ENCODE measurements at regions not wholly inside any gene's neighbourhood (a gene's known extent, or its start where the extent isn't known, plus 50 kb on each side); places are given as distances from the start of the nearest gene placed in this dataset.

GRCh38 chr17:71158437-71158836, 962.4 kb upstream of the SOX9 start:
- DNase-seq (ENCODE audit: low read depth): no peak
- in situ Hi-C loops (cut with HindIII; ENCODE audit: low sequenced_read_pairs): no loop called here
- TF ChIP-seq, protein P1, sequence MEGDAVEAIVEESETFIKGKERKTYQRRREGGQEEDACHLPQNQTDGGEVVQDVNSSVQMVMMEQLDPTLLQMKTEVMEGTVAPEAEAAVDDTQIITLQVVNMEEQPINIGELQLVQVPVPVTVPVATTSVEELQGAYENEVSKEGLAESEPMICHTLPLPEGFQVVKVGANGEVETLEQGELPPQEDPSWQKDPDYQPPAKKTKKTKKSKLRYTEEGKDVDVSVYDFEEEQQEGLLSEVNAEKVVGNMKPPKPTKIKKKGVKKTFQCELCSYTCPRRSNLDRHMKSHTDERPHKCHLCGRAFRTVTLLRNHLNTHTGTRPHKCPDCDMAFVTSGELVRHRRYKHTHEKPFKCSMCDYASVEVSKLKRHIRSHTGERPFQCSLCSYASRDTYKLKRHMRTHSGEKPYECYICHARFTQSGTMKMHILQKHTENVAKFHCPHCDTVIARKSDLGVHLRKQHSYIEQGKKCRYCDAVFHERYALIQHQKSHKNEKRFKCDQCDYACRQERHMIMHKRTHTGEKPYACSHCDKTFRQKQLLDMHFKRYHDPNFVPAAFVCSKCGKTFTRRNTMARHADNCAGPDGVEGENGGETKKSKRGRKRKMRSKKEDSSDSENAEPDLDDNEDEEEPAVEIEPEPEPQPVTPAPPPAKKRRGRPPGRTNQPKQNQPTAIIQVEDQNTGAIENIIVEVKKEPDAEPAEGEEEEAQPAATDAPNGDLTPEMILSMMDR (IDR thresholded peaks at IDR 0.05; ENCODE audit: low read depth, low read length, missing control alignments): no peak
- H3K4me3 ChIP-seq (ENCODE audit: low read depth, low read length): no peak overlapping the region

DNA sequence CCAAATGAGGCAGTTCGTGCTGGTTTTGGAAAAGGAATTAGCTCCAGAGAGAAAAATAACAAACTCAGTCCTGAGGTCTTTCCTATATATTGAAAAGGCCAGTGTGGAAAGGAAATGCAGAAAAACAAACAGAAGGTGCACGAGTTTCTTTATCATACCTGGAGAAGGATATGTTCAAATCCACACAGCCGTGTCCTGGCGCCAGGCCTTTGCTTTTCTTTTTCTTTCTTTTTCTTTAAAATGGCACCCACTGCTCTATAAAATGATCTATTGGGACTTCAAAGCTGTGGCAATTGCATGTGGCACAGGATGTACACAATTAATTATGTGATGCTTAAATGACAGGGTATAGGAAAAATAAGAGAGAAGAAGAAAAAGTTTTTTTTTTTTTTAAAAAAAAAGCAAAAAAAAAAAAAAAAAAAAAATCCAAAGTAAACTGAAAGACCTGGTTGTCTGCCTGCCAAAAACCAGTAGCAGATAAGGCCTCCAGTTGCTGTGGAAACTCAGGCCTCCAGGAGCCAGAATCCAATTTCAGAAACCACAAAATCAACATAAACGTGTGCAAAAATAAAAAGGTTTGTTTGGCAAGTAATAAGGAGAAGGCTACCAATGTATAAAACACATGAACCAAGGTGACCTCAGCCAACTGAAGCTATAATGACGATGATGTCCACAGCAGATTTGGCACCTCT, 957.6 kb upstream of the SOX9 start:
- TF ChIP-seq, protein P1 (IDR thresholded peaks at IDR 0.05; ENCODE audit: low read depth, low read length, missing control alignments): no peak
- in situ Hi-C loops (cut with HindIII; ENCODE audit: low sequenced_read_pairs): no loop called here
- DNase-seq (ENCODE audit: low read depth): peak; percentile 83
- no peak overlapping the region for H3K4me3 ChIP-seq (ENCODE audit: low read depth, low read length)

DNA sequence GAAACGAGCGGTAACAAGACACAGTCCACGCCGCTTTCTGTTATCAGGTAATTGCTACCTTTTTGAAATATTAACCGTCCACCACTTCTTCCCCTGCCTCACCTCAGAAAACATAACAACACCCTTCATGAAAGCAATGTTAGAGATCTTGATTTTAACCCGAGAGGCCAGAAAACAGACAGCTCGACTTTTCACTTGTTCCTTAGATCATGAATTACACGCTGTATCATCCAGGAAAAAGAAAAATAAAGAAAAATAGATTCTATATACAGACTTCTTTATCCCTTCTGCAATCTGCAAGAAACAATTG, 957.1 kb upstream of the SOX9 start:
- in situ Hi-C loops (cut with HindIII; ENCODE audit: low sequenced_read_pairs): no loop called here
- DNase-seq (ENCODE audit: low read depth): no peak
- TF ChIP-seq, protein P1 (IDR thresholded peaks at IDR 0.05; ENCODE audit: low read depth, low read length, missing control alignments): no peak
- H3K4me3 ChIP-seq (ENCODE audit: low read depth, low read length): no peak overlapping the region

- TF ChIP-seq, protein P1 (IDR thresholded peaks at IDR 0.05; ENCODE audit: low read depth, low read length, missing control alignments): no peak
- in situ Hi-C loops (cut with HindIII; ENCODE audit: low sequenced_read_pairs): no loop called here
- DNase-seq (ENCODE audit: low read depth): no peak
- H3K4me3 ChIP-seq (ENCODE audit: low read depth, low read length): no peak overlapping the region
Measured at GRCh38 chr17:71164561-71164960, 956.3 kb upstream of the SOX9 start.

- TF ChIP-seq, protein P1 (IDR thresholded peaks at IDR 0.05; ENCODE audit: low read depth, low read length, missing control alignments): no peak
- no peak overlapping the region for H3K4me3 ChIP-seq (ENCODE audit: low read depth, low read length)
- in situ Hi-C loops (cut with HindIII; ENCODE audit: low sequenced_read_pairs): no loop called here
- DNase-seq (ENCODE audit: low read depth): no peak
Measured at GRCh38 chr17:71166311-71166710, 954.5 kb upstream of the SOX9 start.

DNA sequence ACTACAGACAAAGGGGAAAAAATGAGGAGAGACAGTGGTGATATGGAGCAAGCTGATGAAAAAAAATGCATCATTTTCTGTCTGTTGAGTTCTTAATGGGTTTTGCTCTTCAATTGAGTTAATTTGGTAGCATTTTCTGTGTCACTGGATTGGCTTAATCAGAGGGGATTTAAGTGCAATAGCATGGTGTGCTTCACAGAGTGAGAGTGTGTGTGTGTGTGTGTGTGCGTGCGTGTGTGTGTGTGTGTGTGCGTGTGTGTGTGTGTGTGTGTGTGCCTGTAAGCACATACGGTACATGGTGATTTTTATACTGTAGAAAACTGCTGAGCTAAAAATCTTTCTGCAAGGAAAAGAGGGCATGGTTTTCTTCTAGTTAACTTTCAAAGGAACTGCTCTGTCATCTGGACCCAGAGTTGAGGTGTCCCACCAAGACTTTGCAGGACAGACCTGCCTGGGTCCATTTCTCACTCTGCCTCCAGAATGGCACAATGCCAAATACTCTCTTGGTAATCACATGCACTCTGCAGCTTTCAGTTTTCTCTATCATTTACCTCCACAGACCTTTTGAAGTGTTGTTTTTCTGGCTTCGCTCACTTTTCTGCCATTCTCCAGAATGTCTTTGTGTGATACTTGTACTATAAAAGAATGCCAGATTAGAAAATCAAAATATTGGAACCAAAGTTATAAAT, 952.6 kb upstream of the SOX9 start:
- in situ Hi-C loops (cut with HindIII; ENCODE audit: low sequenced_read_pairs): no loop called here
- TF ChIP-seq, protein P1 (IDR thresholded peaks at IDR 0.05; ENCODE audit: low read depth, low read length, missing control alignments): no peak
- H3K4me3 ChIP-seq (ENCODE audit: low read depth, low read length): no peak overlapping the region
- DNase-seq (ENCODE audit: low read depth): no peak

Measured in astrocyte of the cerebellum (primary cell).